ENCODE measurements at regions not wholly inside any gene's neighbourhood (a gene's known extent, or its start where the extent isn't known, plus 50 kb on each side); places are given as distances from the start of the nearest gene placed in this dataset.

DNA sequence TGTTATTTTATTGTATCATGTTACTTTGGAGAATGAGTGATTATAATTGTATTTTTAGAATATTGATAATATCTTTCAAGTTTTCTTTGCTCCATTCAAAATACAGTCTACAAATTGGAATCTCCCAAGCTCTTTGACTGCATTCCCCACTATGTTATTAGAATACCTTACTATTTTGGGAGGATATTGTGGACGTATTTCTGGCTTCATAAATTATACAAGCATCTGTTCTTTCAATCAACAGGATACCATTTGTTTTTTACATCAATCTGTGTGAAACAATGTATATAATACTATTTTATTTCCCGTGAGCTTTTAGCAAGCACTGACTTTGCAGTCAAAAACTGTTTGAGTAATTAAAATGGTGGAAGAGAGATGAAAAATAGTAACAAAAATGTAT, 226.5 kb downstream of the PTPRC start:
- no peak for DNase-seq

DNA sequence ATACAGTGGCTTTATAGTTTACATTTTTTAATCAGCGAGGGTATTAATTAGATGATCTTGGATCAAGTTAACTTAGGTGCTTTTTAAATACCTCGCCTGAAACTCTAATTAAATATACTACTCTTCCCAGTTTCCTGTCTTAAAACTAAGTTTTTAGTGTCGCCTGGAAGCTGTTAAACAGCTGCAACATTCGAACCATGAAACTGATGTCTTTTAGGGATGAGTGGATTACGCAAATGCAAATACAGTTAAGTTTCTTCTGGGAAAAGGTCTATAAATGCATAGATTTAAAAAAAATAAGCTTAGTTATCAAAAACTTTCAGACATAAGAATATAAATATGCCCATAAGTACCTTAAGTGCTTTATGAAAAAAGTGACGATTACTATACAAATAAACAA, 228.3 kb downstream of the PTPRC start:
- no peak for DNase-seq

- DNase-seq: no peak
These were observed 234.9 kb downstream of the PTPRC start for GRCh38 chr1:198873696-198874230.

DNA sequence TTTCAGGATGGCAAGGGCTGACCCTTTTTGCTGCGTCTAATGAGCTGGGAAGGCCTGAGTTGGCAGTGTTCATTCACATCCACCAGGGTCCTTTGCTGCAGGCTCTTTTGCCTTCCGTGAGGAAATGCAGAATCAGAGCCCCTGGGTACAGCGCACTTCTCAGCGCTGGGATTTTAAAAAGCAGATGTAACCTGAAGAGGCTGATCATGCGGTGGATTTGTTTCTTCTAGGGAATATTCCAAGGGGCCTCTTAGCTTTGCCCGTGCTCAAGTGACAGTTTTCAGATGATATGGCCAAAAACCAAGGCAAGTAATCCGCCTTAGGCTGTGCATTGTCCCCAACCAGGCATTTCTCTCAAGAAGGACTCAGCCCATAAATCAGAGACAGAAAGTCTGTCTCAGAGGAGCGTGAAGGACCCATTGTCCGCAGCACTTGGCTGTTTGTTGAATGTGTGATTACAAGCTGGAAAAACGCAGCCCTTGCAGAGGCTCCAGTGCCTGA, 237.6 kb downstream of the PTPRC start:
- no peak for DNase-seq

GRCh38 chr1:198878566-198878965, 239.7 kb downstream of the PTPRC start:
- no peak for DNase-seq

DNA sequence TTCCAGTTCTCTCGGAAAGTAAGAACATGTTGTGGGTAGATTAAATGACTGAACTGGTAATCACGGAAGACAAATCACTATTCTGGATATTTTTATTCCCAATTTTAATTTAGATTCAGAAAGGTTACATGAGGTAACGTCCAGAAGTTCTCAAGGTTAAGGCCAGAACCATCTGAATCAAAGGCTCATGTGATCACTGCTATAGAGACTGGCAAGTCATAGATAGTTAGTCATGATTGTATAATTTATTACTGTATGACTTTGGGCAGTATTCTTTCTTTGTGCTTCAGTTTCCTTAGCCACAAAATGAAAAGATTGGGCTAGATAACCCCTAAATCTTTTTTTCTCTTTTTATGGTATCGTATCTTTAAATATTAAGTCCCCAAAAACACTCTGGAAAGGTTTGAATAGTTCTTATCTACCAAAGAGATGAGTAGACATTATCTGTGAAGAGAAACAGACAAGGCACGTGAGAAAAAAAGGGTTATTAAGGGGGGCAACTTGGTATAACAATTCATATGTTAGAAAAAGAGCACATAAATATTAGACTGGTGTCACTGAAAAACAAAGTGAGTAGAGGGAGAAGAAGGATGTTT, 241.0 kb downstream of the PTPRC start:
- no peak for DNase-seq

GRCh38 chr1:198880397-198880796, 241.6 kb downstream of the PTPRC start:
- no peak for DNase-seq

DNA sequence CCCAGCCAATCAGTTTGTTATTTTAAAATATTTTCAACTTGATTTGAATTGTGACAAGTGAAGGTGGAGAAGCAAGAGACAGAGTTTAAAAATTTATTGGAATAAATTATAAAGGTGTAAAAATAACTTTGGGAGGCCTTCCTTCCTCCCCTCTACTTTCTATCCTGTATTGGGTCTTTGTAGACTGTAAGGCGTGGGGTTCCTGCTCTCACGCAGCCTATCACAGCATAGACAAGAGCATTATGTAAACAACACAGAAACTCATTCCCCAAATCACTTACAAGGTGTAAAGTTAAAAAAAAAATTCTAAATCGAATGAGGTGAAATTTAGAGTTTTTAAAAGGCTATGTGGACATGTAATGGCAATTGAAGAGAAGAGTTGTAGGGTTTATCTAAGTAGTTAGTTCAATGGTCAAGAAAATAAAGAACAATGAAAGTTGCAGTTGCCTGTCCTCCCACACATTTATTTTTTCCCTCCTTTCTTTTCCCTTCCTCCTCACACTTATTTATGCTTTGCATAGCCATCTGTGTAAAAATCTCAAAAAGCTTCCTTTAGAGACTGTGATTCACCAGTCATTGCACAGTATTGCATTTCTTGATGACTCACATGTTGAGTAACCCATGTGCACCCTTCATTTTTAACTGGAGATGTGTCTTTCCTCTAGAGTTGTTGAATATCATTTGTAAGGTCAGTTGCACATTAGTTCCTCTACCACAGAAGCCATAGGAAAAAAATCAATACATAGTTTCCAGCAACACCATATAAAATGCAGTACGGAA, 242.2 kb downstream of the PTPRC start:
- no peak for DNase-seq

- no peak for DNase-seq
These were observed 244.3 kb downstream of the PTPRC start for GRCh38 chr1:198883184-198883583.

GRCh38 chr1:198887866-198888265, 249.0 kb downstream of the PTPRC start:
- no peak for DNase-seq

DNA sequence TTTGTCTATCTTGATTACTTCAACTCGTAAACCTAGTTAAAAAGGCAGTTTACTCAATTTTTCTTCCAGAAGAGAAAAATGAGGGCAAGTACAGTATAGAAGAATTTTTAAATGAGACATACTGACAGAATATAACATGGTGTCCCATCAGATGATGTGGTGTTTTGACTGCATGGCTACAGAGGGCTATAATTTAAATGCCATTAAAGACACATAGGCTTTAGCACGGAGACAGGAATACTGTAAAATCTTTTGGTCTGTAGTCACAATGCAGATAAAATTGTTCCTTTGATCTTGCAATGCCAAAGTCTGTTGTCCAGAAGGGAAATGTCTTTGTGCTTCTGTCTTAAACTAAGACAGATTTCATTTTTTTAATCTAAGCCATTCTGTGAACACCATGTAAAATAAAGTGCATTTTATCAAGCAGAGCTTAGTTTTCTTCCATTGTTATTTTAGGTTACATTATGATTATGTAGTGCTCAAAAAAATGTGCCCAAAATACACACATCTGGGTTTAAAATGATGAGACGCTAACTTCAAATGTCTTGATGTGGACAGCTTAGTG, 249.6 kb downstream of the PTPRC start:
- DNase-seq: no peak

DNA sequence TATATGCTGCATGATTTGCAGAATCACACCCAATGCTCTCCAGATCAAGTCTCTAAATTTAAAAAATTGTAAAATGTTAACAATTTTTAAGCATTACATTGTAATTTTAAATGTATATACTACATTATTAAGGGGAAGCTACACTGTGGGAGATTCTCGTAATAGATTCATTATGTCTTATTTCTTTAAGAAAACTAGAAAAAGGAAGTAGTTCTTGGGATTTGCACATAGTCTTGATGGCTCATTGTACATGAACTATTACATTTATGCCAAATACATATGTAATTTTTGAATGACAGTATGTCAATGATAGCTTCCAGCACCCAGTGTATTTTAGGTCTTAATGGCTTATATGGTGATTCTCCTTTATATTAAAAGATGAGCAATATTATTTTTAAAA, 250.3 kb downstream of the PTPRC start:
- DNase-seq: no peak

DNA sequence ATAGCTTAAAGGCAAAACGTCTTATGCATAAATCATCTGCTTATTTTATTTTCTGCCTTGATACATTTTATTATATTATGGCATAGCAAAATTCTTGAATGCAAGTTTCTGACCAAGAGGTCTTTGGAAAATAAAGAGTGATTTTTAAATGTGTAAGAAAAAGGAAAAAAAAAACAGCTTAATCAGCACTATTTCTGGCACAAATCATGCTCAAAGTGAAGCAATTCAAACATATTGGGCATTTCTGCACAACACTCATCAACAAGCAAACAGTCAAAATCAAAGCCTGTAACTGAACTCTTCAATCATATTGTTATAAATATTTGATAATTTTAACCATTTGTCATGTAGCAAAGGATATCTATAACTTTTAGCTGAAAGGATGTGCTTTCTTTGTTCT, 250.9 kb downstream of the PTPRC start:
- DNase-seq: no peak

GRCh38 chr1:198890214-198890930, 251.5 kb downstream of the PTPRC start:
- DNase-seq: no peak

GRCh38 chr1:198892065-198892464, 253.2 kb downstream of the PTPRC start:
- DNase-seq: no peak

GRCh38 chr1:198893141-198893540, 254.3 kb downstream of the PTPRC start:
- DNase-seq: no peak

DNA sequence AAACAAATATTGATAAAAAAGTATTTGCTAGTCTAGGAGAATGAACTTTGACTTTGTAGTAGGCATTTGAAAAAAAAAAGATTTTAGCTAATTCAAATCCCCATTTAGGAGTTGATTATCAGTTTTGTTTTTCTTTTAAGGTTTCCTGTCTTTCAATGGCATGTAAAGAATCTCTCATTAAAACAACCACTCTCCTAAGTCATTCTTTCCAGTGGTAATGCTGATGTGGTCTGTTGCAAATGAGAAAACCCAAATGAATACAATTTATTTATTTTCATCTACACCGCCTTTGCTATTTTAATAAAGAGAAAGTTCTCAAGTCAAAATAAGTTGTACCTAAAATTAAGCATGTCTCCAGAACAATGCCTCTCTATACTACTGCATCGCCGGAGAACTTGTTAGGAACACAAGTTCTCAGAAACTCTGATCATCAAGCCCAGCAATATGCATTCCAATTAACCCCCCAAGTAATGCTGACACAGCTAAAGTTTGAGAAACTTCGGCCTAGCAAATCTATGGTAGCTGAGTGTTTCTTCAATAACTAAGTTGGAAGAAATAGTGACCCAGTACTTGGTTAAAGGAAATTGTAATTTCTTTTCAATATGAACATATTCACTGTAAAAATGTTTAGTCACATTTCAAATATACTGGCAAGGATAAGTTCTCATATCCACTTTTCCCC, 255.1 kb downstream of the PTPRC start:
- DNase-seq: no peak

DNA sequence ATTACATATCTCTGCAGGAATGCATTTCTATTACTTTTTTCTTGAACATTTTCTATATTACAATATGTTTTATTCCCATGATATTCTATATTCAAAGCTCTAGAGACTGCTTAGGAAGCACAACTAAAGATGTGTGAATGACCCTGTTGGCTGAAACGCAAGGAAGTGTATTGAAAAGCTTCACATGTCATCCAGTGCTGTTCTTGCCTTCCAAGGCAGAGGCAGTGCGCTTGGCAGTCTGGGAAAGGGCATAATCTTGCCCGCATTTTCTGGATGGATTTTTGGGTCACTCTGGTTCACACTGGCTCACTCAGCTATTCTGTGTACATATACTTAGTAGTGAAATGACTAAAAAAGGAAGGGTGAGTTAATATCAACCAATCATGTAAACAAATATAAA, 262.4 kb downstream of the PTPRC start:
- no peak for DNase-seq

- no peak for DNase-seq
These were observed 263.8 kb downstream of the PTPRC start for GRCh38 chr1:198902655-198903054.

DNA sequence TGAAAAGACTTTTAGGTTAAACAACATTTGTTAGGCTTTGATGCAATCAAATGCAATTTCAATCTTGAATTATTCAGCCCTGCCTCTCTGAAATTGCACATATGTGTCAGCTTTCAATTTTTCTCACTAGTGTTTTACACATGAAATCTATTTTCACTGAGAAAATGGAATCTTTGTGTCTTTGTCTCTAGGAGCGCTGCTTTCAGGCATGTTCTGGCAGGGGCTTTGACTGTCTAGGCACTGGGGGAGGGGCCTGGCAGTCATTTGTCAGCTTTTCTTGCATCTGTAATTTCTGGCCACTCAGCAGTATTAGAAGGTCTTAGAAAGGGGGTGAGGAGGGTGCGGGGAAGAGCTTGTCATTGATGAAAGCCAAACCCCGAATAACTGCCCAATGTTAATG, 264.4 kb downstream of the PTPRC start:
- no peak for DNase-seq

DNA sequence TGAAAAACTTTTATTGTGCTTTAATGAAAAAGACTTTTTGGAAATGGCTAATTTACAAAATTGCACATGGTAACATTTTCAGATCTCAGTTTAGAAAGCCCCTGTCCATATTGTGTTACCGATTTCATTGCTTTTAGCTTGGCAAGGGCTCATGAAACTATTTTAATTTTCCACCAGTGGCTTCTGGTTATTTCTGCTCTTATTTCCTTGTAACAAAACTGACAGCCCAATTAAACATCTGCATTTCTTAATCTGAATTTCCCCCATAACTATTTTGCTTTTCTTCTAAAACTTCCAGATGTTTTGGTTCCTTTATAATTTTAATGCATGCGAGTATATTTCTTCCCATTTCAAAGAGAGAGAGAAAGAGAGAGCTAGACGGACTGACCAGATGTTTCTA, 264.8 kb downstream of the PTPRC start:
- no peak for DNase-seq

GRCh38 chr1:198904321-198904720, 265.5 kb downstream of the PTPRC start:
- no peak for DNase-seq
